Suprapubic skin (tissue), 4 donors: ENCODE measurements at regions not wholly inside any gene's neighbourhood (a gene's known extent, or its start where the extent isn't known, plus 50 kb on each side); places are given as distances from the start of the nearest gene placed in this dataset.

Experiments used
- DNase-seq, 2 donors: peaks; one replicate each; pipeline ENCODE4 v3.0.0-alpha.2; 2019; ENCODE audit warnings: low spot score in 2 of 2
- H3K27ac ChIP-seq: fragments of 200-600 bp; sonication (generic); one replicate; pipeline ENCODE4 v1.5.1; 2019
- H3K27me3 ChIP-seq: fragments of 200-600 bp; sonication (generic); one replicate; pipeline ENCODE4 v1.5.1; 2019
- H3K36me3 ChIP-seq: fragments of 200-600 bp; sonication (generic); one replicate; pipeline ENCODE4 v1.5.1; 2019
- H3K4me1 ChIP-seq: fragments of 200-600 bp; sonication (generic); one replicate; pipeline ENCODE4 v1.5.1; 2019
- H3K4me3 ChIP-seq: fragments of 200-600 bp; sonication (generic); one replicate; pipeline ENCODE4 v1.5.1; 2019; ENCODE audit warnings: mild to moderate bottlenecking
- H3K9me3 ChIP-seq: fragments of 200-600 bp; sonication (generic); one replicate; pipeline ENCODE4 v1.5.1; 2019
- EP300 ChIP-seq: sonication (generic); formaldehyde crosslinking; IDR thresholded peaks from one replicate; pipeline ENCODE4 v1.6.1; 2017; ENCODE audit warnings: antibody characterized with exemption
- POLR2A ChIP-seq, 2 donors: fragments of 450-650 bp; IDR thresholded peaks; one replicate each; pipeline ENCODE4 v1.6.1; 2017; ENCODE audit warnings: antibody characterized with exemption in 2 of 2, mild to moderate bottlenecking in 2 of 2, moderate library complexity in 2 of 2
- POLR2AphosphoS5 ChIP-seq, 3 donors: sonication (generic); formaldehyde crosslinking; IDR thresholded peaks; one replicate each; pipeline ENCODE4 v1.6.1; 2017; ENCODE audit warnings: antibody characterized with exemption in 3 of 3
- WGBS: methylation state at CpG from one replicate; pipeline ENCODE4 v1.1.5; 2018; 5-methylcytosine and 5-hydroxymethylcytosine counted together
- TF ChIP-seq, protein P1 (sequence below), 2 donors: fragments of 200-600 bp in 1 of 2; fragments of 450-650 bp in 1 of 2; sonication (generic) in 1 of 2; IDR thresholded peaks; one replicate each; pipeline ENCODE4 v1.5.1; 2016 to 2019; ENCODE audit warnings: antibody characterized with exemption in 2 of 2, mild to moderate bottlenecking in 1 of 2, moderate library complexity in 1 of 2

DNA sequence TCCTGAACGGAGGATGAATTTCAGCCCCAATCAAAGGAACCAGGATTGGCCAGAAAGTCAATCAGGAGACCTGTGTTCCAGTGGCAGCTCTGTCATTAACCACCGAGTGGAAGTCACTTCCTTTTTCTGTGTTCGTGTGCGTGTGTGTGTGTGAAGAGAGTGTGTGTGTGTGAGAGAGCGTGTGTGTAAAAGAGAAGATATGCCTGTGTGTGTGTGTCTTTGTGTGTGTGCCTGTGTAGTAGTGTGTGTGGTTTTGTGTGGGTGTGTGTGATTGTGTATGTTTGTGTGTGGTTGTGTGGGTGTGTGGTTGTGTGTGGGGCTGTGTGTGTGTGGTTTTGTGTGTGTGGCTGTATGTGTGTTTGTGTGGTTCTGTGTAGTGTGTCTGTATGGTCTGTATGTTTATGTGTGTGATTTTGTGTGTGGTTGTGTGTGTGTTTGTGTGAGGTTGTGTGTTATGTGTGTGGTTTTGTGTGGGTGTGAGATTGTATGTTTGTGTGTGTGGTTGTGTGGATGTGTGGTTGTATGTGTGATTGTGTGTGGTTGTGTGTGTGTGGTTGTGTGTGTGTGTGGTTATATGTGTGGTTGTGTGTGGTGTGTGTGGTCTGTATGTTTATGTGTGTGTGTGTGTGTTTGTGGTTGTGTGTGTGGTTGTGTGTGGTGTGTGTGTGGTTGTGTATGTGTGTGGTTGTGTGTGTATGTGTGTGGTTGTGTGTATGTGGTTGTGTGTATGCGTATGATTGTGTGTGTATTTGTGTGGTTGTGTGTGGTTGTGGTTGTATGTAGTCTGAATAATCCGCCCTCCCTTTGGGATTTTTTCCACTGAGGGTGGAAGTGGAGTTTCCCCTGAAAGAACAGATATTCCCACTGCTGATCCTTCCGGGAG, 314.4 kb downstream of the SHQ1 start:
- WGBS, result 81% methylated on average over 8 of the region's 8 CpGs
- DNase-seq, result no peak
- TF ChIP-seq POLR2AphosphoS5 (IDR thresholded peaks at IDR 0.05) (no peak), EP300 (no peak), POLR2A (IDR thresholded peaks at IDR 0.05) (no peak)
- TF ChIP-seq, protein P1, sequence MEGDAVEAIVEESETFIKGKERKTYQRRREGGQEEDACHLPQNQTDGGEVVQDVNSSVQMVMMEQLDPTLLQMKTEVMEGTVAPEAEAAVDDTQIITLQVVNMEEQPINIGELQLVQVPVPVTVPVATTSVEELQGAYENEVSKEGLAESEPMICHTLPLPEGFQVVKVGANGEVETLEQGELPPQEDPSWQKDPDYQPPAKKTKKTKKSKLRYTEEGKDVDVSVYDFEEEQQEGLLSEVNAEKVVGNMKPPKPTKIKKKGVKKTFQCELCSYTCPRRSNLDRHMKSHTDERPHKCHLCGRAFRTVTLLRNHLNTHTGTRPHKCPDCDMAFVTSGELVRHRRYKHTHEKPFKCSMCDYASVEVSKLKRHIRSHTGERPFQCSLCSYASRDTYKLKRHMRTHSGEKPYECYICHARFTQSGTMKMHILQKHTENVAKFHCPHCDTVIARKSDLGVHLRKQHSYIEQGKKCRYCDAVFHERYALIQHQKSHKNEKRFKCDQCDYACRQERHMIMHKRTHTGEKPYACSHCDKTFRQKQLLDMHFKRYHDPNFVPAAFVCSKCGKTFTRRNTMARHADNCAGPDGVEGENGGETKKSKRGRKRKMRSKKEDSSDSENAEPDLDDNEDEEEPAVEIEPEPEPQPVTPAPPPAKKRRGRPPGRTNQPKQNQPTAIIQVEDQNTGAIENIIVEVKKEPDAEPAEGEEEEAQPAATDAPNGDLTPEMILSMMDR (IDR thresholded peaks at IDR 0.05), result no peak
- Histone ChIP-seq H3K27ac (no peak overlapping the region), H3K36me3 (no peaks in the 10 kb centered on the region), H3K9me3 (no peaks in the 10 kb centered on the region), H3K27me3 (no peaks in the 10 kb centered on the region), H3K4me3 (no peak overlapping the region), H3K4me1 (peaks cover 5% of the 10 kb centered on the region)

DNA sequence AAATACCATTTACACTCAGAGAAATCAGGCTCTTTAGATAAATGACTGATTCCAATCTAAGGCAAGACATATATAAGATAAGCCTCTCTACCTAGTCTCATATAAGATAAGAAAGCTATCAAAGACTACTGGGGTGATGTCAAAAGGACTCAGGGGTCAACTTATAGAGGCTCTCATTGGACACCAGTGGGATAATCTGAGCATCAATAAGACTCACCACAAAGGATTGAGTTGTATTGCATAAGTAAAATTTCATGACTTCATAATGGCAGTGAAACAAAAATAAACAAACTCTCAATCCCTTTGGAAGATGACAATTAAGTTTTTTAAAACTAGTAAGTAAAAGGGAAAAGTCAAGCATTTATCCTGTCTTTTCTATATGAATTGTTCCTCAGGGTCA, 317.8 kb downstream of the SHQ1 start:
- Histone ChIP-seq H3K4me1 (no peaks in the 10 kb centered on the region), H3K9me3 (no peaks in the 10 kb centered on the region), H3K27me3 (no peaks in the 10 kb centered on the region), H3K27ac (no peak overlapping the region), H3K4me3 (no peak overlapping the region), H3K36me3 (no peaks in the 10 kb centered on the region)
- no peak for TF ChIP-seq POLR2A (IDR thresholded peaks at IDR 0.05)
- TF ChIP-seq POLR2AphosphoS5 (IDR thresholded peaks at IDR 0.05), result no peak
- TF ChIP-seq EP300, result no peak
- TF ChIP-seq, protein P1 (IDR thresholded peaks at IDR 0.05), result no peak
- no peak for DNase-seq

DNA sequence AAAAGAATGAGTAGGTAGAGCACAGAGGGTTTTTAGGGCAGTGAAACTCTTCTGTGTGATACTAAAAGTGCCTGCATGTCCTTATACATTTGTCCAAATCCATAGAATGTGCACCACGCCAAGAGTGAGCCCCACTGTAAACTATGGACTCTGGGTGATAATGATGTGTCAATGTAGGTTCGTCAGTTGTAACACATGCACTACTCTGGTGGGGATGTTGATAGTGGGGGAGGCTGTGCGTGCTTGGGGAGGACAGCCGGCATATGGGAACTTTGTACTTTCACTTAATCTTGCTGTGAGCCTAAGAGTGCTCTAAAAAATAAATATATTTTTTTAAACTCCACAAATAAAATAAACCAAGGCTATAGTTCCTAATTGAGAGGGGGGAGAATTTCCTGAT, 319.2 kb downstream of the SHQ1 start:
- 98% methylated on average over 4 of the region's 4 CpGs for WGBS
- Histone ChIP-seq H3K27me3 (no peaks in the 10 kb centered on the region), H3K4me1 (no peaks in the 10 kb centered on the region), H3K9me3 (no peaks in the 10 kb centered on the region), H3K27ac (no peak overlapping the region), H3K4me3 (no peak overlapping the region), H3K36me3 (no peaks in the 10 kb centered on the region)
- no peak for TF ChIP-seq POLR2A (IDR thresholded peaks at IDR 0.05)
- no peak for DNase-seq

DNA sequence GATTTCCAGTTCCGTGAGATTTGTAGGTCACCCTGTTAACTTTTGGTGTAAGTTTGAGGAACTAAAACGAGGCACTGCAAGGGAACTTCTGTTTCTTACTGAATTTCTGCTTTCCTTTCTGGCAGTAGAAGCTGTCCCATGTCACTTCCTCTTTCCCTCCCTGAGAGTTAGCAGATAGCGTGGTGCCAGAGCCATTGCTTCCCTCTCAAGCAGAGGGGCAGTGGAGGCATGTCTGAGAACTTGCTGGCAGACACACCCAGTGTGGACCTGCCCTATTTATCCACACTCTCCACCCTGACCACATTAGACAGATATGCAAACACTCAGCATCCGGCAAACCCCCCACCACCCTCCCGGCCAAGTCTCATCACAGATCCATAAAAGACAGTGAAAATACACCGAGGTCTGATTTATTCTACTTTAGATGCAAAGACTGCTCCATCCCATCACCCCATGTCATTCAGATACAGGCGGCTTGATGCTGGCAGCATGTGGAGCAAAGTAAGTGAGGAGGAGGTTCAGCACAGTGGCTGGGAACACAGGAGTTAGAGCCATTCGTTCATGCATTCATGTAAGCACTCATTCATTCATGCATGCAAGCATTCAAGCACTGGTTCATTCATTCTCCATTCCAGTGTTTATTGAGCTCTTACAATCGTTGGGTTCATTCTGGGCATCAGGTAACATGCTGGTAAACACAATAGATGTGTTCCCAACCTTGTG, 324.7 kb downstream of the SHQ1 start:
- H3K4me3 ChIP-seq, result no peak overlapping the region
- H3K36me3 ChIP-seq, result no peaks in the 10 kb centered on the region
- TF ChIP-seq POLR2AphosphoS5 (IDR thresholded peaks at IDR 0.05) (no peak), EP300 (no peak)
- DNase-seq, result no peak
- no peaks in the 10 kb centered on the region for H3K27me3 ChIP-seq
- H3K27ac ChIP-seq, result no peak overlapping the region
- no peaks in the 10 kb centered on the region for H3K4me1 ChIP-seq
- H3K9me3 ChIP-seq, result no peaks in the 10 kb centered on the region
- WGBS, result 75% methylated on average over 9 of the region's 9 CpGs

DNA sequence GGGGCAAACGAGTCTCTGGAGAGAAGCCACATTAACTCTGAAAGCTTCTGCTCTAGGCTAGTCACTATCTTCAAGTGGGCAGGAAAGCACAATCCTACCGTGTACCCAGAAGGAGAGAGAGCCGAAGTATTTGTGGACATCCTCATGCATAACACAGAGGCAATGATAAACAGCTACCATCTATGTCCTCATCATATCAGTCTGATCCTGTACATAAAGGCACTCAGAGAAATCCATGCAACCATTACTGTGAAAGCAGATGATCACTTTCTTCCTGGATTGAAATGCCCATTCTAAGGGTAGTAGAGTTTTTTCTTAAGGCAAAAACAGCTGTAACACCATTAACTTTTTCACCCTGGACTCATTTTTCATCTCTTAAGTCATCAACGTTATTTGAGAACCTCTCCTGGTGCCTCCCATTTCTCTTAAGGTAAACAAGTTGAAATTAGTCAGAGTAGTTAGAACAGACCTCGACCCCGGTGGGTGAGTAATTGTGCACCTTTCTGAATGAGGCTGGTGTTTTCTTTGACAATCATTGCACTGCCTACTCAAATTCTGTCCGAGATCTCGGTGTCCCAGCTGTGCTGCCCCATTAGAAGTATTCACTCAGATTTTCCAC, 327.4 kb downstream of the SHQ1 start:
- H3K27me3 ChIP-seq, result no peaks in the 10 kb centered on the region
- H3K4me3 ChIP-seq, result no peak overlapping the region
- H3K36me3 ChIP-seq, result no peaks in the 10 kb centered on the region
- TF ChIP-seq POLR2A (IDR thresholded peaks at IDR 0.05), result no peak
- no peak for TF ChIP-seq POLR2AphosphoS5 (IDR thresholded peaks at IDR 0.05)
- no peak for TF ChIP-seq EP300
- TF ChIP-seq, protein P1 (IDR thresholded peaks at IDR 0.05), result no peak
- 78% methylated on average over 8 of the region's 8 CpGs for WGBS
- no peaks in the 10 kb centered on the region for H3K9me3 ChIP-seq
- no peak overlapping the region for H3K27ac ChIP-seq
- no peak for DNase-seq
- H3K4me1 ChIP-seq, result no peaks in the 10 kb centered on the region
